ENCODE measurements at regions not wholly inside any gene's neighbourhood (a gene's known extent, or its start where the extent isn't known, plus 50 kb on each side); places are given as distances from the start of the nearest gene placed in this dataset.

- TF ChIP-seq CTCF (IDR thresholded peaks at IDR 0.05) (no peak), POLR2A (IDR thresholded peaks at IDR 0.05) (no peak)
Measured at GRCh38 chr2:220787251-220787650, 784.9 kb downstream of the EPHA4 start.
